Dendritic cell treated with granulocyte-macrophage colony-stimulating factor and Interleukin-4, amounts not matched to agents 40 ng/mL and 50 ng/mL, for 4 days (primary cell): ENCODE measurements at regions not wholly inside any gene's neighbourhood (a gene's known extent, or its start where the extent isn't known, plus 50 kb on each side); places are given as distances from the start of the nearest gene placed in this dataset.
"Not testable (repeated sequence)": the region's sequence is repeated elsewhere in the genome, so short reads cannot be mapped to it uniquely, and the experiment has no call there.

Experiments used
- H3K27ac Mint-ChIP-seq: one replicate; pipeline ENCODE4 v1.8.0; 2022; ENCODE audit warnings: mild to moderate bottlenecking, mixed read lengths
- H3K27me3 Mint-ChIP-seq: one replicate; pipeline ENCODE4 v1.8.0; 2022; ENCODE audit warnings: mild to moderate bottlenecking, mixed read lengths
- H3K36me3 Mint-ChIP-seq: one replicate; pipeline ENCODE4 v1.8.0; 2022; ENCODE audit warnings: low read depth, mixed read lengths
- H3K4me1 Mint-ChIP-seq: one replicate; pipeline ENCODE4 v1.8.0; 2022; ENCODE audit warnings: low read depth, mixed read lengths
- H3K4me3 Mint-ChIP-seq: one replicate; pipeline ENCODE4 v1.8.0; 2022; ENCODE audit warnings: mild to moderate bottlenecking, moderate library complexity, mixed read lengths
- H3K9me3 Mint-ChIP-seq: one replicate; pipeline ENCODE4 v1.8.0; 2022; ENCODE audit warnings: mixed read lengths
- intact Hi-C: fragments of 100-400 bp; cut with micrococcal nuclease; formaldehyde crosslinking; loops from one replicate; pipeline ENCODE4 v1.15.0; 2022

- no peak overlapping the region for H3K4me3 Mint-ChIP-seq
- H3K27ac Mint-ChIP-seq: no peak overlapping the region
- H3K4me1 Mint-ChIP-seq: no peaks in the 10 kb centered on the region
- no peaks in the 10 kb centered on the region for H3K36me3 Mint-ChIP-seq
- no peaks in the 10 kb centered on the region for H3K27me3 Mint-ChIP-seq
- no peaks in the 10 kb centered on the region for H3K9me3 Mint-ChIP-seq
- intact Hi-C loops: no loop called here
Measured at GRCh38 chrX:53767544-53767943, 81.0 kb upstream of the HUWE1 start.

- H3K36me3 Mint-ChIP-seq, intact Hi-C loops, H3K27me3 Mint-ChIP-seq: not testable (repeated sequence)
Measured at GRCh38 chrX:53757181-53757580, 70.7 kb upstream of the HUWE1 start.

GRCh38 chrX:53746718-53747117, 60.2 kb upstream of the HUWE1 start:
- intact Hi-C loops: no loop called here
- Mint-ChIP-seq H3K27me3 (no peaks in the 10 kb centered on the region), H3K36me3 (no peaks in the 10 kb centered on the region), H3K9me3 (no peaks in the 10 kb centered on the region), H3K4me3 (no peak overlapping the region), H3K27ac (no peak overlapping the region), H3K4me1 (no peaks in the 10 kb centered on the region)

More at GRCh38 chrX:53757181-53757580, 70.7 kb upstream of the HUWE1 start:
- not testable (repeated sequence) for H3K9me3 Mint-ChIP-seq, H3K27ac Mint-ChIP-seq, H3K4me3 Mint-ChIP-seq, H3K4me1 Mint-ChIP-seq

- no peaks in the 10 kb centered on the region for H3K27me3 Mint-ChIP-seq
Measured at GRCh38 chrX:53743244-53743643, 56.7 kb upstream of the HUWE1 start.

GRCh38 chrX:53738370-53738906, 51.9 kb upstream of the HUWE1 start:
- Mint-ChIP-seq H3K27ac (no peak overlapping the region), H3K4me1 (no peaks in the 10 kb centered on the region), H3K27me3 (no peaks in the 10 kb centered on the region), H3K9me3 (no peaks in the 10 kb centered on the region), H3K4me3 (no peak overlapping the region), H3K36me3 (no peaks in the 10 kb centered on the region)
- intact Hi-C loops: no loop called here

More at GRCh38 chrX:53743244-53743643, 56.7 kb upstream of the HUWE1 start:
- no peaks in the 10 kb centered on the region for H3K36me3 Mint-ChIP-seq
- H3K9me3 Mint-ChIP-seq: no peaks in the 10 kb centered on the region
- H3K27ac Mint-ChIP-seq: no peak overlapping the region
- H3K4me1 Mint-ChIP-seq: no peaks in the 10 kb centered on the region
- no peak overlapping the region for H3K4me3 Mint-ChIP-seq
- intact Hi-C loops: no loop called here
